GM18861 (cell line): ENCODE measurements at regions not wholly inside any gene's neighbourhood (a gene's known extent, or its start where the extent isn't known, plus 50 kb on each side); places are given as distances from the start of the nearest gene placed in this dataset.
"Not testable (repeated sequence)": the region's sequence is repeated elsewhere in the genome, so short reads cannot be mapped to it uniquely, and the experiment has no call there.

Experiments used
- ATAC-seq: cut with Tn5 transposase; IDR thresholded peaks from one replicate; pipeline ENCODE4 v1.9.1; 2021; ENCODE audit not compliant: unreplicated experiment

DNA sequence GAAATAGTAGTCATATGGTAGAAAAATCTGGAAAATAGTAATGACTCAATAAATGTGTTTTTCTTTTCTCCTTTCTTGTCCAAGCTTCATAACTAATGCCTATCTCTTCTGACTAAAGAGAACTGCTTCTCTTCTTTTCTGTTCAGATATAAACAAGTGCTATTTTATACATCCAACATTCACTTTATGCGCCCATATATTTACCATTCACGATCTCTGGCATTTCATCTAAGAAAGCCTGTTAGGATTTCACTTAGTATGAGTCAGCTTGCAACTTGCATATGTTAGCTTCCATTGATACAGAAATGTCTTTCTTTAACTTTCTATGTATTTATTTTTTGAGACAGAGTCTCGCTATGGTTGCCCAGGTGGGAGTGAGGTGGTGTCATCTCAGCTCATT is 224.9 kb downstream of the VAPA start:
- ATAC-seq: no peak

DNA sequence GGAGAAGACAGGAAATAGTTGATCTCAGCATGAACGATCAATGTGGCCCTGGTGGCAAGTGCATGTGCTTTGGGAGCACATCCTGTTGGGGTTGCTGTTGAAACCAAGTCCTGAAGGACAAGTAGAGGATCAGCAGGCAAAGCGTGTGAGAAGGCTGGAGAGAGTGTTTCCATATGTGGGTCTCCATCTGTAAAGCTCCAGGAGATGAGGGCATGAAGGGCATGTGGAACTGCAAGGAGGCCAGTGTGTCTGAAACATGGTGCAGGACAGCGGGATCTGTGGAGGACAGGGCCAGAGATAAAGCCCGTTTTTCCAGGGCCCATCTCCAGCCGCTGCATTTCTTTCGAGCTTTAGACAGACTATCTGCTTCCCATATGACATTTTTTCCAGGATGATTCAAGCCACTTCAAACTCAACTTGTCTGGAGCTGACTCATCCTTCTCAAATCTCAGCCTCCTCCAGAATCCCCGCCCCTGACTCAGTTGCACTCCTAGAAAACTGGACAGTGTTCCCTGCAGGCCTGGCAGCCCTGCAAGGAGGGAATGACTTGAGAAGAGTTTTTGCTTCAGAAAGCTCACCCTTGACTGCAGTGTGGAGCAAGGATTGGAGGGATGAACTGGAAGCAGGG is 226.1 kb downstream of the VAPA start:
- no peak for ATAC-seq

DNA sequence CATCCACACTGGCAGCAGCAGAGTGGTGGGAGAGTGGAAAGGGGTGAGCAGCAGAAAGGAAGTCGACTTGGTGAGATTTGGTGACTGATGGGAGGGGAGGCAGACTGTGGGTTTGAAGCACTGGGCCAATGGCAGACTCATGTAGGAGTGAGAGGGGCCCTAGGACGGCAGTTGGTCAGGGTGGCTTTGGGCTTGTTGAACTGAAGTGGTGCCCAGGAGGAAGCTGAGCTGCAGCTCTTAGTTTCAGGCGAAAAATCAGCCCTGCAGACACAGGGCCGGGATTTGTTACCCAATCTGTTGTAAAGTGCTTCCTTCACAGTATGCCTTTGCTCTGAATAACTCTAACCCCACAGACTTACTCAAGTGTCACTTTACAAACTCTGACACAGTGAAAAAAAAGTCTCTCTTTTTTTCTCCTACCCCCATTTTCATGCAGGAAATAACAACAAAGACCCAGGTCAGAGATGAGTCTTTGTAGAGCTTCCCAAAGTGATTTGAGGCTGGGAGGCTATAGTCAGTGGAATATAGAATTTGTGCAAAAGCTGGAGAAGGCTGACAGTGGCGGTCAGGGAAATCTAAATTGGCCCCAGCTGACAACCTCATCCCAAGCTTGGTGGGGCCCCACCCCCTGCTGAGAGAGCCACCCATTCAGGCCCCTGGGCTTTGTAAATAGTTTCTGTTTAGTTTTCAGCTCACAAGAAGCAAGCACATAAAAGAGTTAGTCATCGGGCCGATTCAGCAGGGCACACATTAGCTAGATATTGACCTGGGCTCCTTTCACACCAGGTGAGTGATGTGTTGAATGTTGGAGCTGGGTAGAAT is 226.9 kb downstream of the VAPA start:
- ATAC-seq: no peak

GRCh38 chr18:10141559-10141958 is 227.7 kb downstream of the VAPA start:
- no peak for ATAC-seq

DNA sequence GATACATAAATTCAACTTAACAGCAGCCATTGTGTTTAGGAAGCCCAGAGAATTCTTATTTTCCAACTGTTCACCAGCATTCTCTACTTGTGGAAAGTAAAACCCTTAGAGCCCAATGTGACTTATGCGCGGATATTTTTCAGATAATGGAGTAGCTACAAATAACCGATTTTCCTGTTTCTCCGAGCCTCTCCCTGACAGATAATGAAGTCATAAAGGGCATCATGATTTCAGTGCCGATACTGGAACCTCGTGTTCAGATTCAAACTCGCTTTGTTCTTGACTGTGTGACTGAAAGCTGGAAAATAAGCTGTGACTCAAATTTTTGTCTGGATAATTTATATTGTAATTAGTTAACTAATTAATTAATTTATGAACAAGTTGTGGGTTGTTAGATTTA is 228.2 kb downstream of the VAPA start:
- no peak for ATAC-seq

DNA sequence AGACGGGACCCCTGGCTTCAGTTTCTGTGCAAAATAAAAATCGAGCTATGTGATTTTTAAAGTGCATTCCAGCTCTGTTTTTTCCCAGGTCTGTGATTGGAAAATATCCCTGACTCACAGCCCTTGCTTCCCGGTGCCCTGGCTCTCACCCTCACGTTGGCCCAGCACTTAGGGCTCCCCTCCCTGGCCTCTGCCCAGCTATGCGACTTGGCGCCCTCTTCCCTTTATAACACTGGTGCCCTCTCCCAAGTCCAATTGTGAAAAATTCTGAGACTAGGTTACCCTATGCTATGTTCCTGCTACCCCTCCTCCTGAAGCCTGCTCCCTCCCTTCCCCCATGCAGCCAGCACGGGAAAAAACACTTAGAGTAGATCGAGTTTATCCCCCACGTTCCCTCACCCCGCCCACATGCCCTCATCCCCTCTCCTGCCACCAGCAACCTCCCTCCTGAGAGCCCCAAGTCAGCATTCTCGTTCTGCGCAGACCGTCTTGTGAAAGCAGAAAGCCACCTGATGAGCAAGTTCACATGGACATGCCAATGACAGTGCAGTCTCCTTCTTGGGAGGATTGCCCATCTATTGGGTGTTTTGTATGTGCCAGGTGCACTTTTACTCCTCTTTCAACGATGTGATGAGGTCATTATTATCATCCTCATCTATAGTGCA is 228.8 kb downstream of the VAPA start:
- ATAC-seq: no peak

DNA sequence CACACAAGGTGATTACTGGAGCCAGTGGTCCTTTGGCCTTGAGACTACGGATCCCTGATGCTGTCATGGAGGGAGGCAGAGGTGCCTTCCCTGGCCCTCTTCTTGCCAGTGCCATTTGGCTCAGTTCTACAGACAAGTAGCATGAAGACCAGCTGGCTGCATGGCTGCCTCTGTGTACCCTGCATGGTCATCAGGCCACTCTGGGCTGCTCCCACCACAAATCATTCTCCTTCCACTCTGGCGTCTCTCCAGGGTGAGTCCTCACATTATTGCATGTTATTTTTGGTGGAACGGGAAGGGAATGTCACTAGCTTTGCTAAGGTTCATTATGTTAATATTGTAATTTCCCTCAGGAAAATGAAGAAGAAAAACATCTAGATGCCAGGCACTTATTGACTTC is 229.8 kb downstream of the VAPA start:
- no peak for ATAC-seq

GRCh38 chr18:10145546-10145945 is 231.7 kb downstream of the VAPA start:
- ATAC-seq: no peak

DNA sequence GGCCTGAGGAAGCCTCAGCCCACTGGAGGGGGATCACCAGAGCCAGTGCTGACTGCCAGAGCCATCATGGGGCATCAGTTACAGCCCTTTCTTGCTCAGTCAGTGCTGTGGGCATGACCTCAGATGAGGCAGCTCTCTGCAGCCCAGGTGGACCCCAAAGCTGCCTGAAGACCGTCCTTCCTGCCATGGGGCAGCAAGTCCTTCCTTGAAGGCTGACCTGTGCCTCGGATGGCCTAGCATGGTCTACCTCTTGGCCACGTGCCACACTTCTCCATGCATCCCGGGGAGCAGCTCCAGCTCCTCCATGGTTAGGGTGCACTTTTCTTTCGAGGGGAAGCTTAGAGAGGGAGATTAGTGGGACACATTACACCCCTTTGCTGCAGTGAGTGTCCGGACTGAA is 233.4 kb downstream of the VAPA start:
- ATAC-seq: no peak

GRCh38 chr18:10147752-10148151 is 233.9 kb downstream of the VAPA start:
- no peak for ATAC-seq

DNA sequence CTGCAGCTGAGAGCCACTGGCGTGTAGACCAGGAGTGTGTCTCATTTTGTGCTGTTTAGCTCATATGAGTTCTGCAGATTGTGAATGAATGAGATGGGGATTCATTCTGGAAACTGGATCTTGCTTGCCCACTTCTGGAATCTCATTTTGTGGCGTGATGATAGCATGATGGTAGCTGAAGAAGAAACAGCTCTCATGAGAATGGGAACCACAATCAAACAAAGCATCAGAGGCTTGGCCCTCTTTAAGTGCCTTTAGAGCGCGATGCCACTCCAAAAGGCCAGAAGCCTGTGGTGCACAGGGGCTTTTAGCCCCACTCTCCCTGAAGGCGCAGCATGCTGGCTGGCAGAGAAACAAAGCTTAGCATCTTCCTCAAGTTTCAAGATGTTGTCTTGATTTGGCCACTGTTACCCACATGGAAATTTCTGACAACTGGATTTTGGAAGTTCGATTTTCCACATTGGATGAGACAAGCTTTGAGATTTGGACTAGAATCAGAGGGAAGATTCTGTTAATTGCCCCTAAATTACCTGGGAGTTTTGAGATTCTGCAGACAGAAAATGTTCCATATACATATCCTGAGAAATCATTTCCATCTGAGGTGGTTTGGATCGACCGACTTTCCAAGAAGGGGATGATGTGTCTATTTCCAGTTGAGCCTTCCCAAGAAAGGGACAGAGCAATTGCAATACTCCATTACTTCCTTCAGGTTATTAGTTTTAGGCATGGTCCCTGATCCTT is 234.5 kb downstream of the VAPA start:
- ATAC-seq: no peak

GRCh38 chr18:10149768-10150556 is 236.1 kb downstream of the VAPA start:
- no peak for ATAC-seq

DNA sequence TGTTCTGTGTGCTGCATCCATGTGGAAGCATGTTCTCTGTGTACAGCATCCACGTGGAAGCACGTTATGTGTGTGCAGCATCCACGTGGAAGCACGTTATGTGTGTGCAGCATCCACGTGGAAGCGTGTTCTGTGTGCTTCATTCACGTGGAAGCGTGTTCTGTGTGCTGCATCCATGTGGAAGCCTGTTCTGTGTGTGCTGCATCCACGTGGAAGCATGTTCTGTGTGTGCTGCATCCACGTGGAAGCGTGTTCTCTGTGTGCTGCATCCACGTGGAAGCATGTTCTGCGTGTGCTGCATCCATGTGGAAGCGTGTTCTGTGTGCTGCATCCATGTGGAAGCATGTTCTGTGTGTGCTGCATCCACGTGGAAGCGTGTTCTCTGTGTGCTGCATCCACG is 236.8 kb downstream of the VAPA start:
- not testable (repeated sequence) for ATAC-seq

GRCh38 chr18:10152475-10152874 is 238.7 kb downstream of the VAPA start:
- ATAC-seq: no peak

GRCh38 chr18:10153924-10154752 is 240.3 kb downstream of the VAPA start:
- ATAC-seq: no peak

GRCh38 chr18:10157706-10158105 is 243.9 kb downstream of the VAPA start:
- no peak for ATAC-seq

DNA sequence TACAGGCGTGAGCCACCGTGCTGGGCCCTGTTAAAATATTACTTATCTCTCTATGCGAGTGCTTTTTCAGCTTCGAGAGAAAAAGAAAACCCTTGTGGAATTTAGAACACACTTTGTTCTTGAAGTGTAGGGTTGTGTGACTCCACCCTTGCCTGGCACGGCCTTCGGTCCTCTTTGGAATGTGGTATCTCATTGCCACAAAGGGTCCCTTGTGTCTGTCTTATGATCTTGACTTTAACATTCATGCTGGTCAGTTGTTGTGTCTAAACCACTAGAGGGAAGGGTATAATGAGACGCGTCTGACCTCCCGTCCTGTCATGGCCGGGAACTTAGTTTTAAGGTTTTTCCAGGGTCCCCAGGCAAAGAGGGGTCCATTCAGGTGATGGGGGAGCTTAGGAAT is 246.4 kb downstream of the VAPA start:
- no peak for ATAC-seq

DNA sequence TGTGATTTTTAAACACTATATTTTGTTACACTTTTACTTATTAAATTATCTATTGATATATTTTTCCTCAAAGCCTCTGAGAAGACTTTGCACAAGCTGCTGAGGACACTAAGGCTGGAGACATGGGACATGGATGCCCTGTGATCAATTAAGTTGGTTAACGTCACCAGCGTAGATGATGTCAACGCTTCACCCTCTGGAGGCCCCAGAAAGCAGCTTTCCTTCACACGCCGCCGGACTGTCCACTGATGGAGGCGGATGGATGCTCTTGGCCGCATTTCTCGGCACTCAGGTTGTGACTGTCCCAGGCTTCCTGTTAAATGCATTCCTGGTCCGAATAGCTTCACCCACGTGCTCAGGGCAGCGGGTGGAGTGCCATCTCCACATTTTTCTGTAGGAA is 247.5 kb downstream of the VAPA start:
- ATAC-seq: no peak

DNA sequence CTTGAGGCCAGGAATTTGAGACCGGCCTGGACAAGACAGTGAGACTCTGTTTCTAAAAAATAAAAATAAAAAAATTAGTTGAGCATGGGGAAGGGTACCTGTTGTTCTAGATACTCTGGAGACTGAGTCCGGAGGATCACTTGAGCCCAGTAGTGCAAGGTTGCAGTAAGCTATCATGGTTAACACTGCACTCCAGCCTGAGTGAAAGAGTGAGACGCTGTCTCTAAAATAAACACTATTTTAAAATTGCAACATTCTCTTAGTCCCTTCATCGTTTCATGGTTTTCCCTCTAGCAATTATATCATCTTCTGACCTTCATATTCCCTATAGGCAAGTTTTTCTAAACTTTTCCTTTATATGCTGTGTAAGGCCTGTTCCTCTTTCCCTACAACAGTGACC is 248.5 kb downstream of the VAPA start:
- ATAC-seq: no peak
